ENCODE measurements at regions not wholly inside any gene's neighbourhood (a gene's known extent, or its start where the extent isn't known, plus 50 kb on each side); places are given as distances from the start of the nearest gene placed in this dataset.
A peak's percentile ranks its signal among the peaks of the same experiment; 100 is the strongest.

GRCh38 chr1:234546890-234547788 is 62.8 kb downstream of the IRF2BP2 start:
- in situ Hi-C loops (cut with HindIII; ENCODE audit: low sequenced_read_pairs), result no loop called here
- peak; percentile 58 for DNase-seq (ENCODE audit: low read depth, low spot score)
- no peak overlapping the region for H3K4me3 ChIP-seq (ENCODE audit: low read depth, low read length)
- TF ChIP-seq, protein P1, sequence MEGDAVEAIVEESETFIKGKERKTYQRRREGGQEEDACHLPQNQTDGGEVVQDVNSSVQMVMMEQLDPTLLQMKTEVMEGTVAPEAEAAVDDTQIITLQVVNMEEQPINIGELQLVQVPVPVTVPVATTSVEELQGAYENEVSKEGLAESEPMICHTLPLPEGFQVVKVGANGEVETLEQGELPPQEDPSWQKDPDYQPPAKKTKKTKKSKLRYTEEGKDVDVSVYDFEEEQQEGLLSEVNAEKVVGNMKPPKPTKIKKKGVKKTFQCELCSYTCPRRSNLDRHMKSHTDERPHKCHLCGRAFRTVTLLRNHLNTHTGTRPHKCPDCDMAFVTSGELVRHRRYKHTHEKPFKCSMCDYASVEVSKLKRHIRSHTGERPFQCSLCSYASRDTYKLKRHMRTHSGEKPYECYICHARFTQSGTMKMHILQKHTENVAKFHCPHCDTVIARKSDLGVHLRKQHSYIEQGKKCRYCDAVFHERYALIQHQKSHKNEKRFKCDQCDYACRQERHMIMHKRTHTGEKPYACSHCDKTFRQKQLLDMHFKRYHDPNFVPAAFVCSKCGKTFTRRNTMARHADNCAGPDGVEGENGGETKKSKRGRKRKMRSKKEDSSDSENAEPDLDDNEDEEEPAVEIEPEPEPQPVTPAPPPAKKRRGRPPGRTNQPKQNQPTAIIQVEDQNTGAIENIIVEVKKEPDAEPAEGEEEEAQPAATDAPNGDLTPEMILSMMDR (IDR thresholded peaks at IDR 0.05; ENCODE audit: low read depth, low read length), result no peak

GRCh38 chr1:234546387-234546704 is 63.6 kb downstream of the IRF2BP2 start:
- DNase-seq (ENCODE audit: low read depth, low spot score), result no peak
- in situ Hi-C loops (cut with HindIII; ENCODE audit: low sequenced_read_pairs), result no loop called here
- no peak overlapping the region for H3K4me3 ChIP-seq (ENCODE audit: low read depth, low read length)
- TF ChIP-seq, protein P1 (IDR thresholded peaks at IDR 0.05; ENCODE audit: low read depth, low read length), result no peak

GRCh38 chr1:234545517-234546386 is 64.2 kb downstream of the IRF2BP2 start:
- TF ChIP-seq, protein P1 (IDR thresholded peaks at IDR 0.05; ENCODE audit: low read depth, low read length), result no peak
- no peak overlapping the region for H3K4me3 ChIP-seq (ENCODE audit: low read depth, low read length)
- no peak for DNase-seq (ENCODE audit: low read depth, low spot score)
- in situ Hi-C loops (cut with HindIII; ENCODE audit: low sequenced_read_pairs), result no loop called here

GRCh38 chr1:234544087-234544579 is 65.2 kb upstream of the TARBP1 start:
- TF ChIP-seq, protein P1 (IDR thresholded peaks at IDR 0.05; ENCODE audit: low read depth, low read length), result no peak
- in situ Hi-C loops (cut with HindIII; ENCODE audit: low sequenced_read_pairs), result no loop called here
- no peak overlapping the region for H3K4me3 ChIP-seq (ENCODE audit: low read depth, low read length)
- DNase-seq (ENCODE audit: low read depth, low spot score), result peak; percentile 95

GRCh38 chr1:234543442-234544086 is 64.6 kb upstream of the TARBP1 start:
- no peak overlapping the region for H3K4me3 ChIP-seq (ENCODE audit: low read depth, low read length)
- no peak for DNase-seq (ENCODE audit: low read depth, low spot score)
- TF ChIP-seq, protein P1 (IDR thresholded peaks at IDR 0.05; ENCODE audit: low read depth, low read length), result no peak
- in situ Hi-C loops (cut with HindIII; ENCODE audit: low sequenced_read_pairs), result no loop called here

DNA sequence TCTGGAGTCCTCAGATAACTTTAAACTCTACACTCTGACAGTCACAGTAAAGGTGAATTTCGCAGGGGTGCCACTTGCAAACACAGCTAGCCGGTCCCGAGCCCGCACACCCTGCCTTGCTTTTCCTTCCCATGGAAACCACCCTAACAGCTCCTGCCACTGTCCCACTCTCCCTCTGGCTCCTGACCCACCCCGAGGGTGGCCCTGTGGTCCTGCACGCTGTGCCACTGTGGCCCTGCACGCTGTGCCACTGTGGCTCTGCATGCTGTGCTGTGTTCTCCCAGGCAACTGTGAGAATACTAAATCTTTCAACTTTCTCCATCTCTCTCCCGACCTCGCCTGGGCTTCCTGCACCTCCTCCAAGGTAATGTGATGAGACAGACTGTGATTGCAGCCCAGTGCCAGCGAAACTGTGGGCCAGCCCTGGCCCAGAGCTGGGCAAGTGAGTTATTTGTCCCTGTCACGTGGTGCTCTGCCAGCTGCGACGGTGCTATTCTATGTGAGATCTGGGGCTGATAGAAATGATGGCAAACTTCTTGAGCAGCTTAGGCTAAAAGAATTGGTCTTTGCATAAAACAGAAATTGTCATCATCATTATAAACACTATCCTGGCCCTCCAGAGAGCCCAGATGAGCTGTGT is 63.4 kb upstream of the TARBP1 start:
- in situ Hi-C loops (cut with HindIII; ENCODE audit: low sequenced_read_pairs), result no loop called here
- H3K4me3 ChIP-seq (ENCODE audit: low read depth, low read length), result no peak overlapping the region
- TF ChIP-seq, protein P1 (IDR thresholded peaks at IDR 0.05; ENCODE audit: low read depth, low read length), result no peak
- no peak for DNase-seq (ENCODE audit: low read depth, low spot score)
